ENCODE measurements at regions not wholly inside any gene's neighbourhood (a gene's known extent, or its start where the extent isn't known, plus 50 kb on each side); places are given as distances from the start of the nearest gene placed in this dataset.

GRCh38 chr4:187354740-187355139 is 631.1 kb upstream of the FAT1 start:
- Histone ChIP-seq H3K36me3 (no peaks in the 10 kb centered on the region), H3K4me1 (no peaks in the 10 kb centered on the region), H3K9me3 (no peaks in the 10 kb centered on the region), H3K27me3 (no peaks in the 10 kb centered on the region), H3K4me3 (no peak overlapping the region), H3K27ac (no peak overlapping the region)
- no peak for TF ChIP-seq POLR2AphosphoS5 (IDR thresholded peaks at IDR 0.05; ENCODE audit: insufficient read depth in 1 of 2, low read depth in 1 of 2)
- TF ChIP-seq CTCF (IDR thresholded peaks at IDR 0.05), result no peak
- TF ChIP-seq POLR2A (IDR thresholded peaks at IDR 0.05), result no peak
- no peak for DNase-seq (ENCODE audit: extremely low spot score in 2 of 2)
- intact Hi-C loops (cut with DNase I), result no loop called here

- intact Hi-C loops (cut with DNase I), result no loop called here
- no peak for TF ChIP-seq CTCF (IDR thresholded peaks at IDR 0.05)
- no peak for TF ChIP-seq POLR2A (IDR thresholded peaks at IDR 0.05)
- TF ChIP-seq POLR2AphosphoS5 (IDR thresholded peaks at IDR 0.05; ENCODE audit: insufficient read depth in 1 of 2, low read depth in 1 of 2), result no peak
- H3K4me1 ChIP-seq, result no peaks in the 10 kb centered on the region
Observed at GRCh38 chr4:187357045-187357643, 633.5 kb upstream of the FAT1 start.

GRCh38 chr4:187357821-187358220 is 634.2 kb upstream of the FAT1 start:
- Histone ChIP-seq H3K4me1 (no peaks in the 10 kb centered on the region), H3K36me3 (no peaks in the 10 kb centered on the region), H3K9me3 (no peaks in the 10 kb centered on the region), H3K27me3 (no peaks in the 10 kb centered on the region), H3K4me3 (no peak overlapping the region), H3K27ac (no peak overlapping the region)
- intact Hi-C loops (cut with DNase I), result no loop called here
- no peak for TF ChIP-seq POLR2AphosphoS5 (IDR thresholded peaks at IDR 0.05; ENCODE audit: insufficient read depth in 1 of 2, low read depth in 1 of 2)
- no peak for TF ChIP-seq POLR2A (IDR thresholded peaks at IDR 0.05)
- TF ChIP-seq CTCF (IDR thresholded peaks at IDR 0.05), result no peak
- DNase-seq (ENCODE audit: extremely low spot score in 2 of 2), result no peak

More at GRCh38 chr4:187357045-187357643, 633.5 kb upstream of the FAT1 start:
- no peaks in the 10 kb centered on the region for H3K36me3 ChIP-seq
- no peak for DNase-seq (ENCODE audit: extremely low spot score in 2 of 2)
- H3K9me3 ChIP-seq, result no peaks in the 10 kb centered on the region
- H3K4me3 ChIP-seq, result no peak overlapping the region
- no peak overlapping the region for H3K27ac ChIP-seq
- no peaks in the 10 kb centered on the region for H3K27me3 ChIP-seq

GRCh38 chr4:187362937-187363857 is 632.4 kb upstream of the ZFP42 start:
- TF ChIP-seq POLR2A (IDR thresholded peaks at IDR 0.05) (no peak), CTCF (IDR thresholded peaks at IDR 0.05) (no peak), POLR2AphosphoS5 (IDR thresholded peaks at IDR 0.05; ENCODE audit: insufficient read depth in 1 of 2, low read depth in 1 of 2) (no peak)
- Histone ChIP-seq H3K36me3 (no peaks in the 10 kb centered on the region), H3K4me3 (no peak overlapping the region), H3K27ac (no peak overlapping the region), H3K27me3 (no peaks in the 10 kb centered on the region), H3K4me1 (no peaks in the 10 kb centered on the region), H3K9me3 (no peaks in the 10 kb centered on the region)
- DNase-seq (ENCODE audit: extremely low spot score in 2 of 2), result no peak
- intact Hi-C loops (cut with DNase I), result no loop called here

- DNase-seq (ENCODE audit: extremely low spot score in 2 of 2), result no peak
- no peaks in the 10 kb centered on the region for H3K36me3 ChIP-seq
- intact Hi-C loops (cut with DNase I), result no loop called here
- no peak overlapping the region for H3K27ac ChIP-seq
- H3K4me3 ChIP-seq, result no peak overlapping the region
- H3K9me3 ChIP-seq, result no peaks in the 10 kb centered on the region
- no peaks in the 10 kb centered on the region for H3K27me3 ChIP-seq
- TF ChIP-seq CTCF (IDR thresholded peaks at IDR 0.05) (no peak), POLR2A (IDR thresholded peaks at IDR 0.05) (no peak), POLR2AphosphoS5 (IDR thresholded peaks at IDR 0.05; ENCODE audit: insufficient read depth in 1 of 2, low read depth in 1 of 2) (no peak)
- H3K4me1 ChIP-seq, result no peaks in the 10 kb centered on the region
Observed at GRCh38 chr4:187364401-187364800, 631.2 kb upstream of the ZFP42 start.
